ENCODE measurements at regions not wholly inside any gene's neighbourhood (a gene's known extent, or its start where the extent isn't known, plus 50 kb on each side); places are given as distances from the start of the nearest gene placed in this dataset.

- H3F3A ChIP-seq (ENCODE audit: insufficient read depth, low read length, poor library complexity, severe bottlenecking): no peaks in the 10 kb centered on the region
- no peak overlapping the region for H2AFZ ChIP-seq (ENCODE audit: low read depth, low read length)
- no peak overlapping the region for H3K27ac ChIP-seq (ENCODE audit: low read length)
- no peak for TF ChIP-seq EP300 (conservative IDR thresholded peaks at IDR 0.05; ENCODE audit: poor library complexity, severe bottlenecking)
- TF ChIP-seq CTCF (IDR thresholded peaks at IDR 0.05; ENCODE audit: poor library complexity, severe bottlenecking): no peak
- no peak for TF ChIP-seq POLR2AphosphoS5 (IDR thresholded peaks at IDR 0.05)
- no peak for TF ChIP-seq TAF1 (IDR thresholded peaks at IDR 0.05; ENCODE audit: low read depth)
- TF ChIP-seq REST (IDR thresholded peaks at IDR 0.05; ENCODE audit: borderline replicate concordance): no peak
- no peak for TF ChIP-seq MXI1 (conservative IDR thresholded peaks at IDR 0.05; ENCODE audit: poor library complexity, severe bottlenecking)
- TF ChIP-seq SMC3 (conservative IDR thresholded peaks at IDR 0.05; ENCODE audit: poor library complexity): no peak
- TF ChIP-seq EZH2 (IDR thresholded peaks at IDR 0.05; ENCODE audit: borderline replicate concordance, insufficient read depth, low read length, poor library complexity, severe bottlenecking): no peak
- TF ChIP-seq RAD21 (conservative IDR thresholded peaks at IDR 0.05): no peak
- H3K9me2 ChIP-seq (ENCODE audit: insufficient read depth, low read length): no peaks in the 10 kb centered on the region
- H3K36me3 ChIP-seq (ENCODE audit: insufficient read depth, low read length): no peaks in the 10 kb centered on the region
- H3K79me2 ChIP-seq (replicated peaks; ENCODE audit: insufficient read depth, low read length): no peaks in the 10 kb centered on the region
- no peaks in the 10 kb centered on the region for H4K20me1 ChIP-seq (ENCODE audit: insufficient read depth)
- no peak overlapping the region for H3K9ac ChIP-seq (ENCODE audit: low read length)
- H3K27me3 ChIP-seq (ENCODE audit: insufficient read depth, low read depth, low read length): no peaks in the 10 kb centered on the region
- H3K4me3 ChIP-seq (ENCODE audit: low read length): no peak overlapping the region
- no peak overlapping the region for H3K4me2 ChIP-seq (ENCODE audit: low read length)
- no peaks in the 10 kb centered on the region for H3K9me3 ChIP-seq (ENCODE audit: low read length)
These were observed 139.1 kb downstream of the C1D start for GRCh38 chr2:67923696-67924095.

GRCh38 chr2:67927501-67927900, 135.3 kb downstream of the C1D start:
- Histone ChIP-seq H3K27me3 (ENCODE audit: insufficient read depth, low read depth, low read length) (no peaks in the 10 kb centered on the region), H3K4me2 (ENCODE audit: low read length) (no peak overlapping the region), H4K20me1 (ENCODE audit: insufficient read depth) (no peaks in the 10 kb centered on the region), H3K4me3 (ENCODE audit: low read length) (no peak overlapping the region), H3K9me2 (ENCODE audit: insufficient read depth, low read length) (no peaks in the 10 kb centered on the region), H3K79me2 (replicated peaks; ENCODE audit: insufficient read depth, low read length) (no peaks in the 10 kb centered on the region), H3K9ac (ENCODE audit: low read length) (no peak overlapping the region), H3K9me3 (ENCODE audit: low read length) (no peaks in the 10 kb centered on the region), H3K36me3 (ENCODE audit: insufficient read depth, low read length) (no peaks in the 10 kb centered on the region), H2AFZ (ENCODE audit: low read depth, low read length) (no peak overlapping the region), H3K27ac (ENCODE audit: low read length) (no peak overlapping the region), H3F3A (ENCODE audit: insufficient read depth, low read length, poor library complexity, severe bottlenecking) (no peaks in the 10 kb centered on the region)
- TF ChIP-seq POLR2AphosphoS5 (IDR thresholded peaks at IDR 0.05): no peak
- no peak for TF ChIP-seq MXI1 (conservative IDR thresholded peaks at IDR 0.05; ENCODE audit: poor library complexity, severe bottlenecking)
- no peak for TF ChIP-seq RAD21 (conservative IDR thresholded peaks at IDR 0.05)
- TF ChIP-seq CTCF (IDR thresholded peaks at IDR 0.05; ENCODE audit: poor library complexity, severe bottlenecking): no peak
- TF ChIP-seq SMC3 (conservative IDR thresholded peaks at IDR 0.05; ENCODE audit: poor library complexity): no peak
- no peak for TF ChIP-seq EZH2 (IDR thresholded peaks at IDR 0.05; ENCODE audit: borderline replicate concordance, insufficient read depth, low read length, poor library complexity, severe bottlenecking)
- TF ChIP-seq REST (IDR thresholded peaks at IDR 0.05; ENCODE audit: borderline replicate concordance): no peak

Data from neural cell (in vitro differentiated cells).